H1 (cell line): ENCODE measurements at regions not wholly inside any gene's neighbourhood (a gene's known extent, or its start where the extent isn't known, plus 50 kb on each side); places are given as distances from the start of the nearest gene placed in this dataset.
"Not testable (repeated sequence)": the region's sequence is repeated elsewhere in the genome, so short reads cannot be mapped to it uniquely, and the experiment has no call there.

ENCODE experiments used
- CTCF ChIA-PET: fragments of 300-600 bp; sonication (Branson Sonifier 250); formaldehyde crosslinking; loops from one replicate; lab custom pipeline; 2021; ENCODE audit not compliant: partially characterized antibody; lab: Charles Lee
- POLR2A ChIA-PET: fragments of 300-600 bp; sonication (Branson Sonifier 250); formaldehyde crosslinking; loops from one replicate; lab custom pipeline; 2021; ENCODE audit warnings: inconsistent platforms; ENCODE audit not compliant: partially characterized antibody; lab: Charles Lee
- DNase-seq, 2 experiments: peaks; one replicate each; pipeline versions ENCODE4 v3.0.0 to v3.0.0-alpha.2; 2010 to 2022; ENCODE audit warnings: low spot score in 2 of 2, low read depth in 1 of 2, mixed read lengths in 1 of 2
- FAIRE-seq: peaks from 2 replicates; lab custom pipeline; 2011; peaks lifted over from hg19 to GRCh38; lab: Jason Lieb, UNC
- H2AFZ ChIP-seq: 2 replicates; pipeline ENCODE4 v1.8.1; 2012; ENCODE audit warnings: low read length, inconsistent platforms
- H2AK5ac ChIP-seq: 2 replicates; pipeline ENCODE4 v1.6.1; 2013; ENCODE audit warnings: low read depth, low read length
- H2BK120ac ChIP-seq: replicated peaks from 2 replicates; pipeline ENCODE3; 2013; ENCODE audit warnings: low read depth, low read length, inconsistent platforms
- H2BK12ac ChIP-seq: 2 replicates; pipeline ENCODE4 v1.6.1; 2013; ENCODE audit warnings: low read depth, low read length
- H2BK15ac ChIP-seq: 2 replicates; pipeline ENCODE4 v1.6.1; 2013; ENCODE audit warnings: low read length
- H2BK20ac ChIP-seq: 2 replicates; pipeline ENCODE4 v1.6.1; 2013; ENCODE audit warnings: low read length
- H2BK5ac ChIP-seq: 2 replicates; pipeline ENCODE4 v1.6.1; 2013; ENCODE audit warnings: low read depth, low read length
- H3K14ac ChIP-seq: 2 replicates; pipeline ENCODE4 v1.6.1; 2013; ENCODE audit warnings: inconsistent platforms; ENCODE audit not compliant: insufficient read length
- H3K18ac ChIP-seq: 2 replicates; pipeline ENCODE4 v1.6.1; 2013; ENCODE audit warnings: low read length; ENCODE audit errors: extremely low read depth
- H3K23ac ChIP-seq: 2 replicates; pipeline ENCODE4 v1.6.1; 2013; ENCODE audit warnings: inconsistent platforms; ENCODE audit not compliant: insufficient read length
- H3K23me2 ChIP-seq: 2 replicates; pipeline ENCODE4 v1.6.1; 2013; ENCODE audit warnings: low read depth, low read length
- H3K27ac ChIP-seq: 2 replicates; pipeline ENCODE4 v1.6.1; 2011; ENCODE audit warnings: low read depth, low read length, inconsistent platforms
- H3K27me3 ChIP-seq, 4 experiments: replicated peaks in 1 of 4; 1 replicate in 1 of 4; 2 replicates in 3 of 4; pipeline versions ENCODE4 v1.6.1 to v1.8.1; 2011 to 2013; ENCODE audit warnings: low read length in 3 of 4, mild to moderate bottlenecking in 3 of 4, inconsistent platforms in 2 of 4, mixed read lengths in 2 of 4, moderate library complexity in 1 of 4; ENCODE audit not compliant: control insufficient read depth in 3 of 4, insufficient read depth in 3 of 4; ENCODE audit errors: extremely low read depth in 1 of 4
- H3K36me3 ChIP-seq, 4 experiments: 2 replicates each; pipeline versions ENCODE4 v1.6.1 to v1.8.1; 2011 to 2013; ENCODE audit warnings: mild to moderate bottlenecking in 4 of 4, low read length in 3 of 4, moderate library complexity in 2 of 4, control low read depth in 1 of 4, inconsistent platforms in 1 of 4; ENCODE audit not compliant: insufficient read depth in 4 of 4, control insufficient read depth in 2 of 4
- H3K4ac ChIP-seq: replicated peaks from 2 replicates; pipeline ENCODE3; 2013; ENCODE audit warnings: low read length, low read depth, mixed read lengths, inconsistent platforms; ENCODE audit not compliant: insufficient read length
- H3K4me1 ChIP-seq, 4 experiments: replicated peaks in 1 of 4; 1 replicate in 1 of 4; 2 replicates in 3 of 4; pipeline versions ENCODE4 v1.6.1 to v1.8.1; 2011 to 2013; ENCODE audit warnings: low read length in 3 of 4, inconsistent platforms in 2 of 4, mixed read lengths in 1 of 4; ENCODE audit not compliant: insufficient read depth in 4 of 4, control insufficient read depth in 3 of 4
- H3K4me2 ChIP-seq, 2 experiments: 2 replicates each; pipeline versions ENCODE4 v1.6.1 to v1.8.1; 2011 to 2013; ENCODE audit warnings: low read depth in 2 of 2, low read length in 2 of 2, control low read depth in 1 of 2, inconsistent platforms in 1 of 2, mild to moderate bottlenecking in 1 of 2; ENCODE audit not compliant: insufficient read depth in 1 of 2
- H3K4me3 ChIP-seq, 4 experiments: fragments of 200-600, 300-600 bp in 1 of 4; sonication (generic), shearing (Covaris generic), sonication (Bioruptor Twin) in 1 of 4; 2 replicates each; pipeline versions ENCODE4 v1.5.1 to v1.8.1; 2011 to 2016; ENCODE audit warnings: low read length in 4 of 4, low read depth in 3 of 4, control low read depth in 2 of 4, inconsistent platforms in 2 of 4, mild to moderate bottlenecking in 2 of 4, mixed read lengths in 1 of 4, moderate library complexity in 1 of 4; ENCODE audit not compliant: insufficient read depth in 2 of 4; ENCODE audit errors: extremely low read depth in 1 of 4
- H3K56ac ChIP-seq: replicated peaks from 2 replicates; pipeline ENCODE3; 2013; ENCODE audit warnings: low read depth, mild to moderate bottlenecking, mixed read lengths, low read length, inconsistent platforms; ENCODE audit not compliant: insufficient read length
- H3K79me1 ChIP-seq: 2 replicates; pipeline ENCODE4 v1.6.1; 2013; ENCODE audit warnings: low read depth, low read length, control low read depth
- H3K79me2 ChIP-seq, 2 experiments: 2 replicates each; pipeline versions ENCODE4 v1.6.1 to v1.8.1; 2012 to 2013; ENCODE audit warnings: low read length in 2 of 2, mild to moderate bottlenecking in 2 of 2, inconsistent platforms in 1 of 2; ENCODE audit not compliant: insufficient read depth in 2 of 2, control insufficient read depth in 1 of 2
- H3K9ac ChIP-seq, 4 experiments: replicated peaks in 1 of 4; 1 replicate in 1 of 4; 2 replicates in 3 of 4; pipeline versions ENCODE4 v1.6.1 to v1.8.1; 2011 to 2013; ENCODE audit warnings: low read depth in 3 of 4, low read length in 3 of 4, control low read depth in 2 of 4, mild to moderate bottlenecking in 2 of 4, moderate library complexity in 2 of 4, inconsistent platforms in 1 of 4; ENCODE audit errors: extremely low read depth in 1 of 4
- H3K9me3 ChIP-seq, 2 experiments: 2 replicates each; pipeline versions ENCODE4 v1.6.1 to v1.8.1; 2012 to 2013; ENCODE audit warnings: mild to moderate bottlenecking in 2 of 2, moderate library complexity in 2 of 2, control low read depth in 1 of 2, inconsistent platforms in 1 of 2, low read depth in 1 of 2, low read length in 1 of 2, mixed read lengths in 1 of 2; ENCODE audit not compliant: insufficient read depth in 2 of 2
- H4K20me1 ChIP-seq, 2 experiments: replicated peaks in 1 of 2; 2 replicates each; pipeline versions ENCODE3 to v1.8.1; 2011 to 2013; ENCODE audit warnings: inconsistent platforms in 2 of 2, low read length in 2 of 2, mild to moderate bottlenecking in 1 of 2; ENCODE audit not compliant: insufficient read depth in 2 of 2, control insufficient read depth in 1 of 2
- H4K5ac ChIP-seq: 2 replicates; pipeline ENCODE4 v1.6.1; 2013; ENCODE audit warnings: low read length, low read depth, mixed read lengths, inconsistent platforms; ENCODE audit not compliant: insufficient read length
- H4K8ac ChIP-seq: 2 replicates; pipeline ENCODE4 v1.8.0; 2013; ENCODE audit warnings: mild to moderate bottlenecking, moderate library complexity, low read length, inconsistent platforms; ENCODE audit not compliant: insufficient read depth; ENCODE audit errors: extremely low read depth
- H4K91ac ChIP-seq: replicated peaks from 2 replicates; pipeline ENCODE3; 2013; ENCODE audit warnings: low read length, mixed read lengths, inconsistent platforms; ENCODE audit not compliant: insufficient read length
- WGBS, 2 experiments: shearing (Covaris generic) in 1 of 2; methylation state at CpG; one replicate each; pipeline versions ENCODE4 v1.1.6 to v1.1.7; 2013 to 2015; ENCODE audit warnings: low lambda C conversion rate in 2 of 2, mixed read lengths in 2 of 2, inconsistent platforms in 1 of 2, low coverage in 1 of 2, missing lambda C conversion rate in 1 of 2; ENCODE audit not compliant: insufficient replicate concordance in 2 of 2, insufficient coverage in 1 of 2, insufficient read length in 1 of 2; ENCODE audit errors: extremely low coverage in 1 of 2, missing lambda C conversion rate in 1 of 2; 5-methylcytosine and 5-hydroxymethylcytosine counted together

DNA sequence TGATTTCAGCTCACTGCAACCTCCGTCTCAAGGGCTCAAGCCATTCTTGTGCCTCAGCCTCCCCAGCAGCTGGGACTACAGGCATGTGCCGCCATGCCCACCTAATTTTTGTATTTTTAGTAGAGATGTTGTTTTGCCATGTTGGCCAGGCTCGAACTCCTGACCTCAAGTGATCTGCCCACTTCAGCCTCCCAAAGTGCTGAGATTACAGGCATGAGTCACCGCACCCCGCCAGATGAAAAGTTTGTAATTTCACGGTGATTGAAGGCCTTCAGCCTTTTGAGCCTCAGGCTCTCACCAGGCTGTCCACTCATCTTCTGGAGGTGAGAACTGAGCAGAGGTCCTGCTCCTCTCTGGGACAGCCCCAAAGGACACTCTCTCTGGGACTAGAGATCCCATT is 103.2 kb downstream of the HIF1AN start:
- H2AK5ac ChIP-seq, H3K18ac ChIP-seq, H3K23ac ChIP-seq, H4K5ac ChIP-seq, H2AFZ ChIP-seq, H3K79me1 ChIP-seq, H3K23me2 ChIP-seq, H3K14ac ChIP-seq, H3K4ac ChIP-seq, H3K4me2 ChIP-seq, H3K9ac ChIP-seq, H3K27me3 ChIP-seq, H4K91ac ChIP-seq, H2BK12ac ChIP-seq, H2BK120ac ChIP-seq, H3K4me3 ChIP-seq, H4K20me1 ChIP-seq, H3K36me3 ChIP-seq, FAIRE-seq, DNase-seq, H3K79me2 ChIP-seq, H4K8ac ChIP-seq, H3K56ac ChIP-seq, H2BK20ac ChIP-seq, H2BK5ac ChIP-seq, H3K9me3 ChIP-seq, H3K27ac ChIP-seq, POLR2A ChIA-PET: not testable (repeated sequence)
- peak overlapping the region; percentile 24; the same call in 1 of the 2 replicates for H2BK15ac ChIP-seq
- CTCF ChIA-PET: interaction anchor here (0.8 to 6.1 kb wide), 10 partner anchors 12 to 223 kb away, joined by 3 to 70 read pairs (median 15); no protein-coding TSS in a partner anchor
- H3K4me1 ChIP-seq: peaks cover 8 to 21% (median 13%) of the 10 kb centered on the region in 4 experiments
- 92% methylated on average over 6 of the region's 6 CpGs; no CpG with 5 or more reads in 1 of the 2 experiments for WGBS, 2 experiments
